Panc1 (cell line): ENCODE measurements at regions not wholly inside any gene's neighbourhood (a gene's known extent, or its start where the extent isn't known, plus 50 kb on each side); places are given as distances from the start of the nearest gene placed in this dataset.

Source experiments
- CTCF ChIP-seq: fragments of 450-650 bp; IDR thresholded peaks from 2 replicates; pipeline ENCODE4 v1.5.1; 2017; ENCODE audit warnings: mild to moderate bottlenecking
- POLR2AphosphoS5 ChIP-seq: IDR thresholded peaks from 2 replicates; pipeline ENCODE4 v1.6.1; 2012; ENCODE audit warnings: mild to moderate bottlenecking, low read depth, low read length, moderate library complexity
- REST ChIP-seq, 2 experiments: IDR thresholded peaks; 2 replicates each; pipeline ENCODE4 v1.6.1; 2011 to 2012; ENCODE audit warnings: low read depth in 2 of 2, control low read depth in 1 of 2, low read length in 1 of 2, mild to moderate bottlenecking in 1 of 2, moderate library complexity in 1 of 2; ENCODE audit not compliant: insufficient read depth in 1 of 2
- SIN3A ChIP-seq: IDR thresholded peaks from 2 replicates; pipeline ENCODE4 v1.6.1; 2012; ENCODE audit warnings: low read depth, mild to moderate bottlenecking, low read length, moderate library complexity, borderline replicate concordance; ENCODE audit not compliant: insufficient read depth
- TCF7L2 ChIP-seq: IDR thresholded peaks from 2 replicates; pipeline ENCODE4 v1.6.1; 2011; ENCODE audit warnings: mild to moderate bottlenecking, low read depth, low read length, inconsistent platforms

- TF ChIP-seq POLR2AphosphoS5 (no peak), CTCF (no peak), TCF7L2 (no peak), REST (IDR thresholded peaks at IDR 0.05; ENCODE audit: insufficient read depth in 1 of 2, low read depth in 2 of 2, low read length in 1 of 2) (no peak), SIN3A (no peak)
Measured at GRCh38 chr20:12386821-12387220, 469.1 kb downstream of the BTBD3 start.
